ENCODE measurements at regions not wholly inside any gene's neighbourhood (a gene's known extent, or its start where the extent isn't known, plus 50 kb on each side); places are given as distances from the start of the nearest gene placed in this dataset.
"Not testable (repeated sequence)": the region's sequence is repeated elsewhere in the genome, so short reads cannot be mapped to it uniquely, and the experiment has no call there.

- no peak for DNase-seq
Observed at GRCh38 chr4:59247032-59247431, 1953.1 kb upstream of the ADGRL3 start.

- no peak for DNase-seq
Observed at GRCh38 chr4:59248313-59248712, 1951.8 kb upstream of the ADGRL3 start.

DNA sequence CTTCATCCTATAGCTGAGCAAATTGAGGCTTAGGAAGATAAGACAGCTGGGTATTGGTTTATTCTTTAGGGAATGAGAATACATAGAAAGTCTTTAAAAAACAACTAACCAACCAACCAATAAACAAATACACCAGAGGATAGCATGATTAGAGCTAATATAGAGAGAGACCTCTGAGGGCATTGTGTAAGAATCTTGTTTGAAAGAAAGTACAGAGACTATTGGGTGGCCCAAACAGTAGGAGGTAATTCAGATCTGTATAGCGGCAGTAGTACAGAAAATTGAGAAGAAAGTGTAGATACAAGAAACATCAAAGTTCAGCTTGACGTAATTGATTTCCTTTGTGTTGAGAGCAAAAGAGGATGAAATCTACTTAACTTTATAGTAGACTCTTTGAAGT, 1951.0 kb upstream of the ADGRL3 start:
- DNase-seq = no peak

GRCh38 chr4:59258002-59258401, 1942.1 kb upstream of the ADGRL3 start:
- no peak for DNase-seq

DNA sequence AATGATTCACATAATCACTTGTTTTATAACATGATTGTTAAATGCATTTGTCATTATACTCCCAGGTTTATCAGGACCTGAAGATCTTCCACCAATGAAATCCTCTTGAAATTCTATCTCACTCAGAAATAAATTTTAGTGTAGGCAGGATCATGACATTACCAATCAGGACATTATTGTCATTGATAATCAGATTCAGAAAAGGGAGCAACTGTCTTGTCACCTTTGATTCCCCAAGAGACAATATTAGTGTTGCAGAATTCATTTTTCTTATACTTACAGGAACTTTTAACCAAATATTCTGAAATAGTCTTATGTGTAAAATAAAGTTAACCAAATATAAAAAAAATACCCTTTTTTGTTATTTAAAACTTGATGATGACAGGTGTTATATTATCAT, 1892.5 kb upstream of the ADGRL3 start:
- no peak for DNase-seq

- no peak for DNase-seq
Observed at GRCh38 chr4:59314637-59315036, 1885.5 kb upstream of the ADGRL3 start.

DNA sequence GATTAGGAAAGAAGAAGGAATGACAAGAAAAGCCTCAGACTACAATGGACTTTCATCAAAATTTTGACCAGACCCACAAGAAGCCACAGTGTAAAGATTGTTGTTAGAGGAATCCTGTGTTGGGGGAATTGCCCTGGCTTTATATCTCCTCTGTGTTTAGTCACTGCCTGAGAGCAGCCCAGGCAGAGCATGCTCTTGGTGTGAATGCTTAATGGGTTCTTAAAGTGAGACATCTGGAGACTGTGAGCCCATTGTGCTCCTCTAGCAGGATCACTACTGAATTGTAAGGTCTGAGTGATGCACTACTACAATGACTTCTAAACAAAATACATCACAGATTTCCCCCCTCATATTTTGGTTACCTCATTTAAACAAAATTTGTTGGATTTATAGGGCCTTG, 1860.5 kb upstream of the ADGRL3 start:
- peak; percentile 6 for DNase-seq

- no peak for DNase-seq
Observed at GRCh38 chr4:59341506-59341905, 1858.6 kb upstream of the ADGRL3 start.

DNA sequence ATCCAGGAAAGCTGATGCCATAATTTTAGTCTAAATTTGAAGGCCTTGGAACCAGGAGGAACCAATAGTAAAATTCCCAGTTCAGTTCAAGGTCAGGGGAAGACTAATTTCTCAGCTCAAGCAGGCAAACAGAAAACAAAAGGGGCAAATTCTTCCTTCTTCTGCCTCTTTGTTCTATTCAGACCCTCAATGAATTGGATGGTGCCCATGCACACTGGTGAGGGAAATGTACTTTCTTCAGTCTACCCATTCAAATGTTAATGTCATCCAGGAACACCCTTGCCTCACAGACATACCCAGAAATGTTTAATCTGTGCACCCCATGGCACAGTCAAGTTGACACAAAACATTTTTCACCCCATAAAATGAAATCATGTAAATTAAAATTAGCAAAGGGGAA, 1851.2 kb upstream of the ADGRL3 start:
- DNase-seq = no peak

GRCh38 chr4:59369229-59369628, 1830.9 kb upstream of the ADGRL3 start:
- DNase-seq = no peak

GRCh38 chr4:59374416-59374815, 1825.7 kb upstream of the ADGRL3 start:
- no peak for DNase-seq

DNA sequence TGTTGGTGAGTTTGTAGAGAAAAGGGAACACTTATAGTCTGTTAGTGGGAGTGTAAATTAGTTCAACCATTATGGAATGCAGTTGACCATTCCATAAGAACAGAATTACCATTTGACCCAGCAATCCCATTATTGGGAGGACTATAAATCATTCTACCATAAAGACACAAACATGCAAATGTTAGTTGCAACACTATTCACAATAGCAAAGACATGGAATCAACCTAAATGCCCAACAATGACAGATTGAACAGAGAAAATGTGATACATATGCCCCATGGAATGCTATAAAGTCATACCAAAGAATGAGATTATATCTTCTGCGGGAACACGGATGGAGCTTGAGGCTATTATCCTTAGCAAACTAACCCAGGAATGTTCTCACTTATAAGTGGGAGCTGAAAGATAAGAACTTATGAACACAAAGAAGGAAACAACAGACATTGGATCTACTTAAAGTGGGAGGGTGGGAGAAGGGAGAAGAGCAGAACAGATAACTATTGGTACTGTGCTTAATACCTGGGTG, 1819.2 kb upstream of the ADGRL3 start:
- no peak for DNase-seq

GRCh38 chr4:59381591-59381990, 1818.5 kb upstream of the ADGRL3 start:
- DNase-seq = no peak

DNA sequence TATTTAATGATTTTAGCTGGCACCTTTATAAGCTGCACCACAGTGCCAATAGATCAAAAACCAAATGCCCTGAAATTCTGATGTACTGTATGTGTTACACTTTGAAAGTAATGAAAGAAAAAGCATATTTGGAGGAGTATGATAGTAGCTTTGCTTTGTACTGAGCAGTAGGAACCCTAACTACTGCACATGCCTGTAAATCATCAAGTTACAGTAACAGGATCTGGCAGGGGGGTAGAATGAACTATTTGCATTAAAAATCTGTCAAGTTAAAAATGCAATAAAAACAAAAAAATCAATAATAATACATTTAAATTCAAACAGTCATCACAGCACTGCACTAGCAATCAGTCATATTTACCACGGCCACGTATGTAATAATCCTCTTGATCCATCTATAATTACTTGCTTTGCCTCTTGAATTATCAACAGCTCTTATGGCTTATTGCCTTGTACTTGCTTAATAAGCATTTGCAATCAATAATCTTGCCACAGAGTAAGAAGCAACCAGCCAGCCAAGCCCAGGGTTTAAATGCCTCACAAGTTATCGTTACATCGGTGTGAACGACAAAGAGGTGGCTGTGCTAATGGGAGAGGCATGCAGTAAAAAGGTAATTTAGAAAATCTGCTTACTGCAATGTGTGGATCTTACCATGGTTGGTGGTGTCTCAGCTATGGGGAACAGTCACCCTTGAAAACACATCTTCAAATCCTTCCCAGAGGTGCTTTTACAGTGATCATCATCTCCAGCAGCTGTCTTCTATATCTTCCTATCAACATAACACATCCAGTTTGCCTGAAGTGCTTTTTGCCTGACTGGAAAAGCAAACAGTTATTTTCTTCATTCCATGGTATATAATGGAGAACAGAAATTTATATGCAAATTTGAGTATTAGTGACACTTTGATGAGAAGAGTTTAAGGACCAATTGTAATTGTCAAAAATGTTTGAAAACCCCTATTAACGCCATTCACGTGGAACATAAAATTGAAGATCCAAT, 1812.1 kb upstream of the ADGRL3 start:
- peak; percentile 5 for DNase-seq

- no peak for DNase-seq
Observed at GRCh38 chr4:59393780-59394179, 1806.3 kb upstream of the ADGRL3 start.

DNA sequence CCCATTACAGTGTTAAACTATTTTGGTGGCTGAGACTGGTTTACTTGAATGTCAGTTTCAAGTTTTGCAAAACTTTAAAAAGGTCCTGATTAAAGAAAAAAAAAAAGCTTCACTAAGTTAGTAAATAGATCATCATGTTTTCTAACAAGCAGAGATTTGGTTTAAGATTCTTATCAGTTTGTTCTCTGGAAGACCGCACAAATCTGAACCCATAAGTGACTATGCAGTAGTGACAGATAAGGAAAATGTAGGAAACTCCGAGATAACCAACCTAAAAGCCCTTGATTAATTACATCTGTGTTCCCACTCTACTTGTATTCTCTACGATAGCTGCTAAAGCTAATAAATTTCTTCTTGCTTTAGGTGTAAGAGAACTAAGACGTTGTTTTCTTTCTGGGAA, 1799.8 kb upstream of the ADGRL3 start:
- no peak for DNase-seq

- no peak for DNase-seq
Observed at GRCh38 chr4:59409647-59410046, 1790.5 kb upstream of the ADGRL3 start.

DNA sequence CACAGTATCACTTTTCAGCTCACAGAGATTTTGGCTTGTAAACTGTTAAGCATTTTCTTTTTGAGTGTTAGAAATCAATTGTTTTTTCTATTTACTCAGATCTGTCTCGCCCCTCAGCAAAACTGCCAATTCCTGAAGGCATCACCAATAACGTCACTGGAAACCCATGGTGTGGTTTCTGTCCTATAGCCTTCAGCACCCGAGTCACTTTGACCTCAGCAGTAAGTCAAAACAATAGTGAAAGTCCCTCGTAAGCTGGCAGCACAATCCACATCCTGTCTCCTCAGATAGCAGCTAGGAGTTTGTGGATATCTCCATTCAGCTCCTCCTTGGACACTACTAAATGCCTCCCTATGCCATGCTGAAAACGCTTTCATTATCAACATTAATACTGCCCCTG, 1787.4 kb upstream of the ADGRL3 start:
- no peak for DNase-seq

GRCh38 chr4:59455751-59456150, 1744.4 kb upstream of the ADGRL3 start:
- no peak for DNase-seq

- DNase-seq = no peak
Observed at GRCh38 chr4:59457576-59457975, 1742.5 kb upstream of the ADGRL3 start.

- DNase-seq = no peak
Observed at GRCh38 chr4:59484944-59485343, 1715.2 kb upstream of the ADGRL3 start.

DNA sequence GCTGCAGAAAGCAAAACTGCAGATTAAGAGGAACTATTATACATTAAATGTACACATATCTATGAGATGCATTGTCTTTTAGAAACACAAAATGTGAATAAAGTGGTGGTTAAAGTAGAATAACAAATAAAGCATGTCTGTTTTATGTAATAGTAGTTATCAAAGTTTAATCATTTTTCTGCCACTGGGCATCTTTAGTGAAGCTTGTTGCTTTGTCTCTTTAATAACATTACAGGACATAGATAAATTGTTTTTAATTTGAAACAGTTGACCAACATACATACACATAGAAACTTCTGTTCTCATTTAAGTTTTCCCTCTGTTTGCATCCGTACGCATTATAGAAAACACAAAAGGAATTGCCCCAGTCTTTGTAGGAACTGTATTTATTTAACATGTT, 1700.0 kb upstream of the ADGRL3 start:
- no peak for DNase-seq

DNA sequence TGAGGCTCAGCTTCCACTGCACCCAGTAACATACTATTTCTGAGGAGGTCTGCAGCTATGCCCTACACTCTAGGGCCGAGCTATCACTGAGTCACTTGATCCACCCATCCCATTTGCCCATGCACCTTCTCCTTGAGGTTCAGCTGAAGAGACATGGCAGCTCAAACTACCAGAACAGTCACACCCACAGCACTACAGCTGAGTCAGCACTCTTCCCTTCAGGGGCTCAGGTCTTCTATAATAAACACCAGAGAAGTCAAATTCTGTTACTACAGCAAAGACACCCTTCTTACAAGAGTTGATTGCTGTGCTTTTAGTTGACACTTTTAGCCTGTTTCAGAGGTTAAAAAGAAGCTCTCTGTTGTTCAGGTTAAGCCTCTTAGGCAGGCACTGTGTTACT, 1696.4 kb upstream of the ADGRL3 start:
- no peak for DNase-seq

- not testable (repeated sequence) for DNase-seq
Observed at GRCh38 chr4:59511809-59512208, 1688.3 kb upstream of the ADGRL3 start.

DNA sequence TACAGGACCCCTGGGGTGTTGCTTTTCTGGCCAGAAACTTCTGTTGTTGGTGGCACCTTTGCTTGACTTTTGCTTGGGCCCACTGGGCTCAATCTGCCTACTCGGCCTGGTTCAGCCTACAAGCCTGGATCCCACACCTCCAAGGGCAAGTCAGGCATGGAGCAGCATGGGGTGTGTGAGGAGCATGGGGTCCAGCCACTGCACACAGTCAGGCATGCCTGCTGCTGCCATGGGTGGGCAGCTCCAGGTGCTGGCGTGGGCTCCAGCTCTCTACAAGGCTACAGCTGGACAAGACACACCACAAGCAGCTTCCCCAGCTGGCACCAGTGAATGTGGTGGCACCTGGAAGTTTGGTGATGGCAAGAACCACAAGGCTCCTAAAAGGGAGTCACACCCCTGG, 1683.1 kb upstream of the ADGRL3 start:
- DNase-seq = no peak
